HG02588 (cell line): ENCODE measurements at regions not wholly inside any gene's neighbourhood (a gene's known extent, or its start where the extent isn't known, plus 50 kb on each side); places are given as distances from the start of the nearest gene placed in this dataset.
"Not testable (repeated sequence)": the region's sequence is repeated elsewhere in the genome, so short reads cannot be mapped to it uniquely, and the experiment has no call there.

ENCODE experiments used
- ATAC-seq: cut with Tn5 transposase; IDR thresholded peaks from one replicate; pipeline ENCODE4 v1.9.1; 2021; ENCODE audit warnings: mild to moderate bottlenecking, moderate library complexity; ENCODE audit not compliant: unreplicated experiment

DNA sequence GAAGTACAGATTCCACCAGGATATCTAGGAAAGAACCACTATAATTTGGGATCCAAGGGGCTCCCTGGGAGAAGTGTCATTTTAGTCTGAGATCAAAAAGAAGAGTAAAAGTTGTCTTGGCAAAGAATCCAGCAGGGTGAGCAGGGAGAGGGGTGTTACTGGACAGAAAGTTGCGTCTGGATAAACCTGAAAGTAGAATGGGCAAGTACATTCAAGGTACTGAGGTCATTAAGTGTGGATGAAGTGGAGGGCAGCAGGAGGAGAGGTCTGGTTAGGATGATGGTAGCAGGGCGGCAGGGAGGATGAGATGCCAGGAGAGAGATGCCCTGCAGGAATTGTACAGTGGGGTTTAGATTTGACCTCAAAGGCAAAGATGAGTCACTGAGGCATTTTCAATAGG, 253.3 kb downstream of the KLF13 start:
- ATAC-seq = no peak

DNA sequence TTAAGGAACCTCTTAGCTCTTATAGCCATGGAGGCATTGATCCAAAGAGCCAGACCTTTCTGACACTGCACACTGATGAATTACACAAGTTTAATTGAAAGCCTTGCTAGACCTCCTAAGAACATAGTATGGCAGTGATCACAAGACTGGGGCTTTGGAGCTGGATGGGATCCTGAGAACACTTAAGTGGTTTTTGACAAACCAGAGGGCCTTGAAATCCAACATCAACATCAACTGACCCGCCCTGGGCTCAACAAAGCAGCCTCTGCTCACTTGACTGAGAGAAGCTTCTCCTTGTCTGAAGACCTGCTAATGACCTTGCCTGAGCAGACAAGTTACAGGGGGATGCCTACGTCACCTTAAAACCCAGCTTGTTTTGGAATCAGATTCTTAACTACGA, 257.6 kb downstream of the KLF13 start:
- ATAC-seq = no peak

DNA sequence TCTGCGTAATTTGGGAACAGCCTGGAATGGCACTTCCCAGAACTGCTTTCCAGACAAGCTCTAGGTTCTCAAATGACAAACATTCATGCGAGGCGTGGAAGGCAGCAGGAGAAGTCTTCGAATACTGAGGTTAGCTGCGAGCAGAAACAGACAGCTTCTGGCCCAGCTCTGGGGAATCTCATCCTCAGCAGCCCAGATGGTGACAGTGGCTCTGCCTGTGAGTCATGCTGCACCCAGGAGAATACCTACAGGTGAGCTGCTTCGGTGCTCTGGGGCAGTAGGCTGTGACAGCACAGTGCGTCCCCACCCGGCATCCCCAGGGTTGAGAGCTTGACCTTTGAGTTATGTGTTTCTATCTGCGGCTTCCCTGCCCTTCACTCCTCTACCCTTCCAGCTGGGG, 258.6 kb downstream of the KLF13 start:
- ATAC-seq = no peak

DNA sequence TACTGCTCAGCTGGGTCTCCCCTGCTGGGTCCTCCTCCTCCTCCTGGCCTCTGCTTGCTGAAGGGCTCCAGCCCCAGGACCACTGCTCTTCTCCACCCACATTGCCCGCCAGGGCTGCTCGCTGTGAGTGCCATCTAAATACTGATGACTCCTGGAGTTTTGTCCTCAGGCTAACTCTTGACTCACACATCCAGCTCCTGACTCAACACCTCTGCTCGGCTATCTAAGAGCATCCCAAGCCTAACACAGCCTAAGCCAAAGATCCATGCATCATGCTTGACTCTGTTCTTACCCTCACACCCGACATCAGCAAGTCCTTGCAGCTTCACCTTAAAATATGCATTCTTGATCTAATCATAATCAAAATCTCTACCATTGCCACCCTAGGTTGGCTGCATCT, 260.2 kb downstream of the KLF13 start:
- ATAC-seq = no peak

DNA sequence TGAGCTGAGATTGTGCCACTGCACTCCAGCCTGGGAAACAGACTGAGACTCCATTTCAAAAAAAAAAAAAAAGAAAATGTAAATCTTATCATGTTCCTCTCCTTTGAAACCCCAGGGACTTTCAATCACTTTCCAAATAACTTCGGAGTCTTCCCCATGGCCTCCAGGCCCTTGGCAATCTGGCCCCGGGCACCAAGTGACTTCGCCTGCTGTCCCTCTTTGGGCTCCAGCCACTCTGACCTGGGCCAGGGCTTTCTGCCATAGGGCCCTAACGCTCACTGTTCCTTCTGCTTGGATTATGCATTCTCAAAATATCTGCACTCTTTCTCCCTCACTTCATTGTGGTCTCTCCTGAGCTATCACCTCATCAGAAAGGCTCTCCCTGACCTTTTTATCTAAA, 260.9 kb downstream of the KLF13 start:
- ATAC-seq = no peak

DNA sequence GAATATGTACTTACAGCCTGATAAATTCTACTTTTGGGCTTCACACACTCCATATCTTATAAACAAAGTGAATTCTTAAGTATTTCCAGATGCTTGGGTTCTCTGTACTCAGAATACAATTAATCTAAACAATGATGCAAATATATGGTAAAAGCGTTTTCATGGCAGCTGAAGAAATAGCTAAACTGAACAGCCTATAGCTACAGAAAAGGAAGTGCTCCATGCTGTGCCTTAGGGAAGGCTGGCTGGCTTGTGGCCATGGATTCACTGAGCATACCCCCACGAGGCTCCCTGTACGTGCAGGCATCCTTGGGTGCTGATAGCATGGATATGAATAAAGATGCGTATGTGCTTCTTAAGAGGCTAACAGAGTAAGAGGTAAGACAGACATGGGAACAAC, 264.0 kb downstream of the KLF13 start:
- no peak for ATAC-seq

DNA sequence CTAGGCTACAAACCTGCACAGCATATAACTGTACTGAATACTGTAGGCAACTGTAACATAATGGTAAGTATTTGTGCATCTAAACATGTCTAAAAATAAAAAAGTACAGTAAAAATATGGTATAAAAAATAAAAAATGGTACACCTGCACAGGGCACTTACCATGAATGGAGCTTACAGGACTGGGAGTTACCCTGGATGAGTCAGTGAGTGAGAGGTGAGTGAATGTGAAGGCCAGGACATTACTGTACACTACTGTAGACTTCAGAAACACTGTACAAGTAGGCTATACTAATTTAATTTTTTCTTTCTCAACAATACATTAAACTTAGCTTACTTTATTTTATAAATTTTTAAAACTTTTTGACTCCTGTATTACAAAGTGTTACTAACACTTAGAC, 265.3 kb downstream of the KLF13 start:
- no peak for ATAC-seq

DNA sequence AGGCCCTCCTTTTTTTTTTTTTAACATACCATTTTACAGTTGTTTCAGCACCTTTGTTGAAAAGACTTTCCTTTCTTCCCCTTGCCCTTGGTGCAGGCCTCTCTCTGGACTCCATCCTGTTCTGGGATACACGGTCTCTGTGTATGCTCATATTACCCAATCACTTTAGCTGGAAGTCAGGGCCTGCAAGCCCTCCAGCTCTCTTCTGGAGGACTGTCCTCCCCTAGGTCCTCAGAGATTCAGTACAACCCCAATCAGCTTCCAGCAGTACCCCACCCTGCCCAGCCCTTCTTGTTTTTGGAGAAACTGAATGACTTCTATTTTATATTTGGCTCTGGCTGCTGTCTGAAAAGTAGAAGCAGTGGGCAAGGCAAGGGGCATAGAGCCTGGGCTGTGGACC, 270.8 kb downstream of the KLF13 start:
- no peak for ATAC-seq

DNA sequence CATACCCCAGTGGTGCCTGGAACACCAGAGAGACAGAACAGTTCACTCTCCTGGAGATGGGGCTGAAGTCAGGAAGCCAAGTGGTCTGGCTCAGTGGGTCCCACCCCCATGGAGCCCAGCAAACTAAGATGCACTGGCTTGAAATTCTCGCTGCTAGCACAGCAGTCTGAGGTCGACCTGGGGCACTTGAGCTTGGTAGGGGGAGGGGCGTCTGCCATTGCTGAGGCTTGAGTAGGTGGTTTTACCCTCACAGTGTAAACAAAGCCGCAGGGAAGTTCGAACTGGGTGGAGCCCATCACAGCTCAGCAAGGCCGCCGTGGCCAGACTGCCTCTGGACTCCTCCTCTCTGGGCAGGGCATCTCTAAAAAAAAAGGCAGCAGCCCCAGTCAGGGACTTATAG, 272.0 kb downstream of the KLF13 start:
- no peak for ATAC-seq

DNA sequence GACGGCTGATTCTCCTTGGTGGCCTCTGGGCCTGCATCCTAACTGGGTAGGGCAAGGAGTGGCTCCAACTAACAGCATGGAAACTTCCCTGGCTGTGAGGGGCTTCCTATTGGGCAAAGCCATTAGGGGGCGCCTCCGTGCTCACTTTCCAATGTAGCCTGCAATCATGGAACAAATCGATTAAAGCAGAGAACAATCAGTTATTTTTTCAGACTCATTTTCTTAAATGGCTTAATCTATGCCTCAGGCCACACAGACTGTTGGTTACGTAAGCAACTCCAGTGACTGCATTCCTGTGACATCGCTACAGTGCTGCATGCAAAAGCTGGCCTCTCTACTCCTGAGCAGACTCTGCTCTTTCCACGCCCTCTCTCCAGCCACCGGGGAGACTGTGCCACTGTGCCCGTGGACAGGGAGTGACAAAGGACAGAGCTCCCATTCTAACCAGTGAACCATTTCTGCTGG, 278.9 kb downstream of the KLF13 start:
- no peak for ATAC-seq

DNA sequence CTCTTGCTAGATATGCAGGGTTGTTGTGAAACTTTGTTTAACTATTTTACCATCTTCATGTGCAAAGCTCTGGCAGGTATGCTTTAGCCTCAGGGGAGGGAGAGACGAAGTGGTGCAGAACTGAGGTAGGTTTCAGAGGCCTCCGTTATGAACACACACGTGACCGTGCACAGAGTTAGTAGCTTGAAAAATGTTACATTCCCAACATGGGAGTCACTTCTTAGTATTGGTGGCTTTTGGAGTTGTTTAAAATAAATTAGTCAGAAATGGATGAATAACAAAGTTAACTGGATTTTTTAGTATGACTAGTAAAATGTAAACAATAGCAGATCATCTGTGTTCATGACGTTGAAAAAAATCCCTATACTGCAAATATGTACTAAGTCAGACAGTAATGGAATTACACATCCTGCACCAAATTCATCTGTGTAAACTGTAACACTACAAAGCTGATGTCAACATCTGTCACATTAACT, 279.6 kb downstream of the KLF13 start:
- ATAC-seq = no peak

DNA sequence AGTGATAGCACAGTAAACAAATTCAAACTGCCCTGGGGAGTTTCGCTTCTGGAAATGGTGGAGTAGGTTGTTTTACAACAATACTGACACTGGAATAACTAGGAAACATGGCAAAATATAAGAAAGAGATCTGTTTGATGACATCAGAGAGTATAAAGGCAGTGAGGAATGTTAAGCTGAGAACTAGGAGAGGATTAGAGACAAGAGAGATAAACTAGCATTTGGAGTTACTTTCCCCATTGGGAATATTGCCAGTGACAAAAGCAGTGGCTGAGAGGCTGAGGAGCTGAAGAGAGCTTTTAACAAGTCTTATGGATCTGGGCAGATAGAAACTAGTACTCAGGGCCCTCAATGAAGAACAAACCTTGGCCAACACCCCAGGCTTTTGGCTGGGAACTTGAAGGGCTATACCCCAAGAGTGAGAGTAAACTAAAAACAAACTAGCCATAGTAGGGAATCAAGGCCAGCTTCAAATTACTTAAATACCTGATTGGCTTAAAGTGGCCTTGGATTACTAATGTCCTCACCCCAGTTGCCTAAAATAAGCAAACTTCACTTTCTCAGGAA, 280.4 kb downstream of the KLF13 start:
- no peak for ATAC-seq

DNA sequence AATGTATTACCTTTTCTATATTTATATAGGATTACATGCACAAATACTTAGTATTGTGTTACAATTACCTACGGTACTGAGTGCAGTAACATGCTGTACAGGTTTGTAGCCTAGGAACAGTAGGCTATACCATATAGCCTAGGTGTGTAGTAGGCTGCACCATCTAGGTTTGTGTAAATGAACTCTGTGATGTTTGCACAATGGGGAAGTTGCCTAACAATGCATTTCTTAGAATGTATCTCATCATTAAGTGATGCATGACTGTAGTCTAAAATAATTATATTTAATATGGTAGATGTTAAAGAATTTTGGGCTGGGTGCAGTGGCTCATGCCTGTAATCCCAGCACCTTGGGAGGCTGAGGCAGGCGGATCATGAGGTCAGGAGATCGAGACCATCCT, 281.0 kb downstream of the KLF13 start:
- no peak for ATAC-seq

DNA sequence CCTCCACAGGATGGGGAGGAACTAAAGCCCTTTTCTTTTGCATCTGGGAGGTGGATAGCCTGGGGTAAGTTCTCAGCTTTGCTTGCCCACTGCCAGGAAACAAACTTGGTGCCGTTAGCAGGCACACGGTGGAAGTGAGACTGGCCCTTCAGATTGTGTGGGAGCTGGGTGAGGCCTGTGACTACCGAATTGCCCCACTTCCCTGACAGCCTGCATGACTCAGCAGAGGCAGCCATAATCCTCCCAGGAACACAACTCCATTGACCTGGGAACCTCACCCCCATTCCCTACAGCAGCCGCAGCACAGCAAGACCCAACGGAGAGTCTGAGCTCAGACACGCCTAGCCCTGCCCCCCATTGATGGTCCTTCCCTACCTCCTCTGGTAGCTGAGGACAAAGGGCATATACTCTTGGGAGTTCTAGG, 282.6 kb downstream of the KLF13 start:
- ATAC-seq = no peak

DNA sequence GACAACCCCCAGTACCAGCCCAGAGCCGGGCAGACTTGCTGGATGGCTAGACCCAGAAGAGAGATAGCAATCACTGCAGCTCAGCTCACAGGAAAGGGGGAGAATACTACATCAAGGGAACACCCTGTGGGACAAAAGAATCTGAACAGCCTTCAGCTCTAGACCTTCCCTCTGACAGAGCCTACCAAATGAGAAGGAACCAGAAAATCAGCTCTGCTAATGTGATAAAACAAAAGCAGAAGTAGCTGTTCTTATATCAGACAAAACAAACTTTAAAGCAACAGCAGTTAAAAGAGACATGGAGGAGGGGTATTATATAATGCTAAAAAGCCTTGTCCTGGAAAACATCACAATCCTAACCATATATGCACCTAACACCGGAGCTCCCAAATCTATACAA, 283.3 kb downstream of the KLF13 start:
- no peak for ATAC-seq

DNA sequence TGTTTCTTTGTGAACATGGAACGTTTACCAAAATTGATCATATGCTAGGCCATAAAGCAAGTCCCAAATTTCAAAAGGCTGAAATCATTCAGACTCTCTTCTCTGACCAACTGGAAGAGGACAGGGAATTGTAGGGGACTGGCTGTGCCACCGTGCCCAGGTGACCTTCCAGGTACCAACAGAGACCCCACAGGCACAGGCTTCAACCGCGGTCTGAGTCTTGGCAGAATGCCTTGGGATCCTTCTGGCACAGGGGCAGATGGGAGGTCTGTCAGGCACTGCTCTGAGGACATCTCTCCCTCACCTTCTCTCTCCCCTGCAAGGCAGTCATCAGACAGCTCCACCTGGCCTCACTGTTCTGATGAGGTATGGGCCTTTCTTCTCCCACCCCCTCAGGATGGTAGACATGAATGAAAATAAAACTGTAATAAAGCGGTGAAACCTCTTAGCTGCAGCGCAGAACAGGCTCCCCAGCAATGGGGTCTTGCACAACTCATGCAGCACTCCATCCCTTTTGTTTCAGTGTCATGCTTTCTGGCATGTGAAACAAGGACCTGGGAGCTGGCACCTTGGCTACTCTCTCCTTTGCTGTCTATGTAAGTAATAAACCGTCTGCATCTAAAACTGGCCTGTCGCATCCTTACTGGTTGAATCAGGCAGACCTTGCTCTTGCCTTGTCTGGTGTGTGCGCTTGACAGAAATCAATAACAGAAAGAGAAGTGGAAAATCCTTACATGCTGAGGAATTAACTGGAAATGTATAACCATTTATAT, 289.2 kb downstream of the KLF13 start:
- no peak for ATAC-seq

DNA sequence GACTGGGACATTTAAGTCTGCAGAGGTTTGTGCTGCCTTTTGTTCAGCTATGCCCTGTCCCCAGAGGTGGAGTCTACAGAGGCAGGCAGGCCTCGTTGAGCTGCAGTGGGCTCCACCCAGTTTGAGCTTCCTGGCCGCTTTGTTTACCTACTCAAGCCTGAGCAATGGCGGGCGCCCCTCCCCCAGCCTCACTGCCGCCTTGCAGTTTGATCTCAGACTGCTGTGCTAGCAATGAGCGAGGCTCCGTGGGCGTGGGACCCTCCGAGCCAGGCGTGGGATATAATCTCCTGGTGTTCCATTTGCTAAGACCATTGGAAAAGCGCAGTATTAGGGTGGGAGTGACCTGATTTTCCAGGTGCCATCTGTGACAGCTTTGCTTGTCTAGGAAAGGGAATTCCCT, 296.7 kb downstream of the KLF13 start:
- not testable (repeated sequence) for ATAC-seq

DNA sequence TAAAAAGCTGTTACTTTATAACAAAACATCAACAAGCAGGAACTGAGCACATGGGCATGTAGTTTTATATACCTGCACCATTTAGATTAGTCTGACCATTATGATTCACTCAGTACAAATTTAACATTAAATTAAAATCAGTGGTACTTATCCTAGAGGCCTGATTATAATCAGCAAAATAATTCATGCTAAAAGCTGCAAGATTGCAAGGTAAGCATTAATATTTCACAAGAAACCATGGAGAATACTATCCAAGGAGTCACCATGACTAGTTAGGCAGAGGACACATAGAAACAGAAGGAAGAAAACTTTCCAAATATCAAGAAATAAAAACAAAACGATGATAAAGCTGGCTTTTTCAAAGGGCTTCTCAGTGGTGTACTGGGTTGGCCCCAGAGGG, 297.5 kb downstream of the KLF13 start:
- not testable (repeated sequence) for ATAC-seq

DNA sequence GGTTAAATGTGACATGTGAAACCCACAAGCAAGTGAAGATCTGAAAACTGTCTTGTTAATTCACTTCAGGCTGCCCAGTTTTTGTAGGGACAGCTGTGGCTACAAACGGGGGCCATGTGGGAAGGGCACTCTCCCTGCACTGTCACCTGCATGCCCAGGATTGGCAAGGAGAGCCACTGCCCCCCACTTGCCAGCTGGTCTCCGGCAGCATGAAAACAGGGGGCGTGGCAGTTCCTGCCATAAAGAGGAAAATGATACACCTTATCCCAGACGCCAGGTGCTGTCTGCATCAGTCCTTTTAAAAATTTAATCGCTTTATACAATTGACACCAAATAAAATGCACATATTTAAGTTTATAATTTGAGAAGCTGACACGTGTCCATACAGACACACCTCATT, 309.1 kb downstream of the KLF13 start:
- ATAC-seq = not testable (repeated sequence)

DNA sequence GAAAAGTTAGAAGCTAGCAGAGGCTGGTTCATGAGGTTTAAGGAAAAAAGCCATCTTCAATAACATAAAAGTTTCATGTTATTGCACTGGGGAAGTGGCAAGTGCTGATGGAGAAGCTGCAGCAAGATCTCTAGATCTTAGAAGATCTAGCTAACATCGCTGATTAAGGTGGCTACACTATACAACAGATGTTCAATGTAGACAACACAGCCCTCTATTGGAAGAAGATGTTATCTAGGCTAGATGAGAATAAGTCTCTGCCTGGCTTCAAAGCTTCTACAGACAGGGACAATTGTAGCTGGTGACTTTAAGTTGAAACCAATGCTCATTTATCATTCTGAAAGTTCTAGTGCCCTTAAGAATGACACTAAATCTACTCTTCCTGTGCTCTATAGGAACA, 310.3 kb downstream of the KLF13 start:
- ATAC-seq = not testable (repeated sequence)

DNA sequence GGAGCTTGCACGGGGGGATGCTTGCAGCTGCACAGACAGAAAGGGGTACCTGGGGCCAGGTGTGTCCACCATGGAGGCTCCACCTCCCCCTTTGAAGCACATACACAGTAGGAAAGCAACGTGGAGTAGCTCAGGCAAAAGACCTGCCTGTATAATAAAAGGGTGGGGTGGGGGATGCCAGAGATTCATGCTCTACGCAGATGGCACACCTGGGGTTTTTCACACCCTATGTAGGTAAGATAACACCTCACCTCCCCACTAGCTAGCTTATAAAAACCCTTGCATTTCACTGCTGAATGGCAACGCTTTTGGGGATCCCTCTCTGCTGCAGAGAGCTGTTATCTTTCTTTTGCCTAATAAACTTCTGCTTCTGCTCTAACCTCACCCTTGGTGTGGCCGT, 317.3 kb downstream of the KLF13 start:
- ATAC-seq = not testable (repeated sequence)

DNA sequence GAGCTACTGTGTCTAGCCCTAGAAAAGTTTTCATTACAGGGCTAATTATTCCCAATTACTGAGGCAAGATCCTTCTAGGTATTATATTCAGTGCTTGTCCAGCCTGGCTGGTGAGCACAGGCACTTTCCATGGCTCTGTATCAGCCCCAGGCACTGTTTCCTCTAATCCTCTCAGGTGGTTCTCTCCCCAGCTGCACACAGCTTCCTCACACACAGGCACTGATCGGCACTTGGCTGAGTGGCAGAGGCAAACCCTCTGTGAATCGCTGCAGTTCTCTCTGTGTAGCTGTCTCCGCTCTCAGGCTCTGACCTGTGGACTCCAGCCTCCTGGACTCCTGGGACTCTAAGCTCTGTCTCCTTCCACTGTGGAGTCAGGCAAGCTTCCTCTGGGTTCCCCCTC, 318.1 kb downstream of the KLF13 start:
- ATAC-seq = not testable (repeated sequence)
